GM20000 (cell line): ENCODE measurements at regions not wholly inside any gene's neighbourhood (a gene's known extent, or its start where the extent isn't known, plus 50 kb on each side); places are given as distances from the start of the nearest gene placed in this dataset.

Experiments
- DNase-seq: peaks from one replicate; pipeline ENCODE4 v3.0.0; 2012; ENCODE audit warnings: low spot score
- TF ChIP-seq, protein P1 (sequence below): IDR thresholded peaks from 2 replicates; pipeline ENCODE4 v1.5.1; 2012; ENCODE audit warnings: mild to moderate bottlenecking, control low read depth; ENCODE audit errors: extremely low read depth, missing control alignments

GRCh38 chr17:63366241-63366566, 79.9 kb downstream of the CYB561 start:
- TF ChIP-seq, protein P1, sequence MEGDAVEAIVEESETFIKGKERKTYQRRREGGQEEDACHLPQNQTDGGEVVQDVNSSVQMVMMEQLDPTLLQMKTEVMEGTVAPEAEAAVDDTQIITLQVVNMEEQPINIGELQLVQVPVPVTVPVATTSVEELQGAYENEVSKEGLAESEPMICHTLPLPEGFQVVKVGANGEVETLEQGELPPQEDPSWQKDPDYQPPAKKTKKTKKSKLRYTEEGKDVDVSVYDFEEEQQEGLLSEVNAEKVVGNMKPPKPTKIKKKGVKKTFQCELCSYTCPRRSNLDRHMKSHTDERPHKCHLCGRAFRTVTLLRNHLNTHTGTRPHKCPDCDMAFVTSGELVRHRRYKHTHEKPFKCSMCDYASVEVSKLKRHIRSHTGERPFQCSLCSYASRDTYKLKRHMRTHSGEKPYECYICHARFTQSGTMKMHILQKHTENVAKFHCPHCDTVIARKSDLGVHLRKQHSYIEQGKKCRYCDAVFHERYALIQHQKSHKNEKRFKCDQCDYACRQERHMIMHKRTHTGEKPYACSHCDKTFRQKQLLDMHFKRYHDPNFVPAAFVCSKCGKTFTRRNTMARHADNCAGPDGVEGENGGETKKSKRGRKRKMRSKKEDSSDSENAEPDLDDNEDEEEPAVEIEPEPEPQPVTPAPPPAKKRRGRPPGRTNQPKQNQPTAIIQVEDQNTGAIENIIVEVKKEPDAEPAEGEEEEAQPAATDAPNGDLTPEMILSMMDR: no peak
- DNase-seq: no peak

DNA sequence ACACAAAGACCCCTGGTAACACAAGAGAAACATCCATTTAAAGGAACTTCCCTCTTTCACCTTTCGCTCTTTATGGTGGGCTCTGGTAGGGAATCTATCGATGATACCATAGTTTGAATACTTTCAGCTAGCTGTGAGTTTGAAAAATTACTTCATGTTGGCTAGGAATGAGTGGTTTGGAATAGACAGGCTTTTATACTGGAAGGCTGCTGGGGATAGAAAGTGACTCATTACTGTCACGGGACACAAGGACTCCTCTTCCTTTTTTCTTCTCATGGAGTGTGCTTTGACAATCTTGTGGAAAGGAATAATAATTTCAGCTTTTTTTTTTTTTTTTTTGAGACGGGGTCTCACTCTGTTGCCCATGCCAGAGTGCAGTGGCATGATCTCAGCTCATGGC, 76.9 kb downstream of the CYB561 start:
- DNase-seq: no peak
- TF ChIP-seq, protein P1: no peak

DNA sequence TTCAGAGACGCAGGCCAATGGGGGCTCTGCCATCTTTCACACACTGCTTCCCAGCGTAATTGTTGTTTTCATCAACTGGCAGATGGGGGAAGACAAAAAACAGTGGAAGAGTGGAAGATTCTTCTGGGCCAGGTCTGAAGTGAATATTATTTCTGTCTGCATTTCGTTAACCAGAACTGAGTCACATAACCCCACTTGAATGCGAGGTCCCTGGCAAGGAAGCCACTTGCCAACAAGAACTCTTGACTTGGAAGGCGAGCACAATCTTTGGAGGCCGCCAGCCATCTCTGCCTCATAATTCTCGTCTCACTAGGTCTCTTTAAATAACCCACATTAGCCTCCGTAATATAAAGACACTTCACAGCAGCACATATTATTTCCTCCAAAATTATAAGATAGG, 75.4 kb downstream of the CYB561 start:
- TF ChIP-seq, protein P1: no peak
- no peak for DNase-seq

- DNase-seq: no peak
- TF ChIP-seq, protein P1: no peak
Measured at GRCh38 chr17:63376949-63377348, 69.2 kb downstream of the CYB561 start.

GRCh38 chr17:63378411-63379375, 67.4 kb downstream of the CYB561 start:
- no peak for DNase-seq
- TF ChIP-seq, protein P1: no peak

DNA sequence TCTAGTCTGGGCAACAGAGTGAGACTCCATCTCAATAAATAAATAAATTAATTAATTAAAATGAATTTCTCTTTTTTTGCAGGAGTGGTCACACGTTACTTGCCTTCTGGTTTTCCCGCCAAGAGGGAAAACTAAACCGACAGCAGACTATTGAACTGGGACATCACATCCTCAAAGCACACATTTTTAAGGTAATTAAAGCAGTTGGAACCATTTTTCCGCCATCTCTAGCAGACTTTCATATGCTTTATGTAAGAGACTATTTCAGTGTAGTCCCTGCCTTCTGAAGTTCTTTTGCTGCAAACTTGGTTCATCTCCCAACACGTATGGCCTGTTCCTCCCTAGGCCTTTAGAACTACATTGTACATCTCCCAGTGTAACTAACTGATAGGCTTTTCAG, 66.5 kb downstream of the CYB561 start:
- TF ChIP-seq, protein P1: no peak
- no peak for DNase-seq

DNA sequence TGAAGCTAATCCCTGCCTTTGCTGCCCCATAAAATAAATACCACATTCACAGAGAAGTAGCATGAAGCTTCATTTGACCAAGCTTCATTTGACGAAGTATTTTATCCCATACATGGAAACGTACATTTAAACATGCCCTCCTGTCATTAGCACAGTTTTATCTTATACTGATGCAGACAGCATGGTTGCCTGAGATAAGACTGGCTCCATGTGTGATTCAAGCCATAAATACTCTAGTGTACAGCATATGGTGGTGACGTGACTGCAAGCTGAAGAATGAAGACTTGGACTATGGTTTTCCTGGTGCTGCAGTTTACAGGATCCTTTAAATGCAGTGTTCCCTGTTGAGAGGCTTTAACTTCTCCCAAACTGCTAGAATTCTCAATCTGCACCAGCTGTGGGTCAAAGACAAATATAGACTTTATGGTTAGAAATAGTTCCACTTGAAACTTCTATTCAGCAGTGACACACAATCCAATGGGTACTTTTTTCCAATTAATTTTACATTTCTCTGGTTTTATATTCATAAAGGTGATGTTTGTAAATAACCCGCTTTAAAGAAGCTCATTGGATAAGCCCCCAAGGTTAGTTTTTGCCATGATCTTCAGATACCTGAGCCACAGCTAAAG, 64.9 kb downstream of the CYB561 start:
- TF ChIP-seq, protein P1: no peak
- no peak for DNase-seq
